ENCODE measurements at regions not wholly inside any gene's neighbourhood (a gene's known extent, or its start where the extent isn't known, plus 50 kb on each side); places are given as distances from the start of the nearest gene placed in this dataset.
"Not testable (repeated sequence)": the region's sequence is repeated elsewhere in the genome, so short reads cannot be mapped to it uniquely, and the experiment has no call there.

DNA sequence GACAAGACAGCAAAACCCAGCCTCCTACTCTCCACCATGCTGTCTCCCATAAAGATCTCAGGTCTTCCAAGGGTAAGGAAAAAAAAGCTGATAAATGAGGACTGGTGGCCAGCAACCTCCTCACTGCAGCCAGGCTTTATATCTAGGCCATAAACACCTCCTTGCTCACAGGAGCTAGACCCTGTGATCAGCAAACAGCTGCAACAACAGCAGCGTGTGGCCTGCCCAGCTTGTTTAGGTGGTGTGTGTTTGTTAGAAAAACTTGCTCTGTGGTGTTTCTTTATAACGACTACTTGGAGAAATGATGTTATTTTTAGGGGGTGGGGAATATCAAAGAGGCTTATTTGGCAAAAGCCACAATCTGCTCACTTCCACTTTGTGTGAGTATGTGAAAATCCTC is 880.9 kb upstream of the AMELY start:
- H3K4me3 ChIP-seq (ENCODE audit: low read depth, low read length): no peak overlapping the region
- TF ChIP-seq, protein P1, sequence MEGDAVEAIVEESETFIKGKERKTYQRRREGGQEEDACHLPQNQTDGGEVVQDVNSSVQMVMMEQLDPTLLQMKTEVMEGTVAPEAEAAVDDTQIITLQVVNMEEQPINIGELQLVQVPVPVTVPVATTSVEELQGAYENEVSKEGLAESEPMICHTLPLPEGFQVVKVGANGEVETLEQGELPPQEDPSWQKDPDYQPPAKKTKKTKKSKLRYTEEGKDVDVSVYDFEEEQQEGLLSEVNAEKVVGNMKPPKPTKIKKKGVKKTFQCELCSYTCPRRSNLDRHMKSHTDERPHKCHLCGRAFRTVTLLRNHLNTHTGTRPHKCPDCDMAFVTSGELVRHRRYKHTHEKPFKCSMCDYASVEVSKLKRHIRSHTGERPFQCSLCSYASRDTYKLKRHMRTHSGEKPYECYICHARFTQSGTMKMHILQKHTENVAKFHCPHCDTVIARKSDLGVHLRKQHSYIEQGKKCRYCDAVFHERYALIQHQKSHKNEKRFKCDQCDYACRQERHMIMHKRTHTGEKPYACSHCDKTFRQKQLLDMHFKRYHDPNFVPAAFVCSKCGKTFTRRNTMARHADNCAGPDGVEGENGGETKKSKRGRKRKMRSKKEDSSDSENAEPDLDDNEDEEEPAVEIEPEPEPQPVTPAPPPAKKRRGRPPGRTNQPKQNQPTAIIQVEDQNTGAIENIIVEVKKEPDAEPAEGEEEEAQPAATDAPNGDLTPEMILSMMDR (conservative IDR thresholded peaks at IDR 0.05; ENCODE audit: low read depth, low read length): no peak
- DNase-seq (ENCODE audit: low read depth): no peak

DNA sequence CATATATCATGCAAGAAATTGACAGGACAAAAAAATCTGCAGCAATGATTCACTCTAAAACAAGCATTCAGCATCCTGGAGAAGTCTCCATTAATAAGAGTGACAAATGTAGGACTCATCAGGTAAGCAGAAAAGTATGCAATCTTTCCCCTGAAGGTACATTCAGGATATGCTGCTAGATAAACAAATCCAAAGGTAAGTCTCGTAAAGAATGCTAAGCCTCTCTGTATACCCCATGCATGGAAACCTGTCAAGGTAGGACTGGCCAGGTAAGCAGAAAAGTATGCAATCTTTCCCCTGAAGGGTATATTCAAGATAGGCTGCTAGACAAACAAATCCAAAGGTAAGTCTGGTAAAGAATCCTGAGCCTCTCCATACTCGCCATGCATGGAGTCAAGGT is 869.9 kb upstream of the AMELY start:
- no peak for DNase-seq (ENCODE audit: low read depth)
- H3K4me3 ChIP-seq (ENCODE audit: low read depth, low read length): no peak overlapping the region
- TF ChIP-seq, protein P1 (conservative IDR thresholded peaks at IDR 0.05; ENCODE audit: low read depth, low read length): no peak

GRCh38 chrY:7775436-7775835 is 863.9 kb upstream of the AMELY start:
- H3K4me3 ChIP-seq (ENCODE audit: low read depth, low read length); DNase-seq (ENCODE audit: low read depth): not testable (repeated sequence)

GRCh38 chrY:7771771-7772170 is 860.2 kb upstream of the AMELY start:
- TF ChIP-seq, protein P1 (conservative IDR thresholded peaks at IDR 0.05; ENCODE audit: low read depth, low read length): no peak
- H3K4me3 ChIP-seq (ENCODE audit: low read depth, low read length): no peak overlapping the region
- no peak for DNase-seq (ENCODE audit: low read depth)

DNA sequence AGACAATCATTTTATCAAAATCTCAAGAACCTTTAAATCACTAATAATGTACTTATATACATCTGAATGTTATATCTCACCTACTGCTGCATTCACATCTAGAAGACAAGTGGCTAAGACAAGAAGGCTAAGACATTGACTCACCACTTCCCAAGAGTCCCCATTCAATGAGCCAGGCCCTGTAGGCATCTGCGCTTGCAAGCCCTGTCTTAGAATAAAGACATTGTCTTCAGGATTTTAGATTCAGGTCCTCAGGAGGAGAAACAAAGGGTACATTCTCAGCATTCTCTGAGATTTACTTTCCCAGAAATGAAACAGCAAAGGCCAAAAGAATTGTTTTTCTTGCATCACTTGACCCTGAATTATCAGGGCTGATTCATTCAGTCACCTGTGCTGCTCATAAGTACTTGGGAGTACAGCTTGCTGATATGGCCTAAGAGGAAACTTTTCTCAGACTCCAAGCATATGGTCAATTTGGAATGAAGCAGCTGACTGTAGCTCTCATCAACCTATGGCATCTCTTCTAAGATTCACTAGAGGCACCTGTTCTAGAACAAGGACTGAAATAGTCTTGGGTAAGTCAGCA is 858.3 kb upstream of the AMELY start:
- DNase-seq (ENCODE audit: low read depth): peak; percentile 19
- no peak overlapping the region for H3K4me3 ChIP-seq (ENCODE audit: low read depth, low read length)
- TF ChIP-seq, protein P1 (conservative IDR thresholded peaks at IDR 0.05; ENCODE audit: low read depth, low read length): no peak

- H3K4me3 ChIP-seq (ENCODE audit: low read depth, low read length): no peak overlapping the region
- no peak for DNase-seq (ENCODE audit: low read depth)
- TF ChIP-seq, protein P1 (conservative IDR thresholded peaks at IDR 0.05; ENCODE audit: low read depth, low read length): no peak
Observed at GRCh38 chrY:7768901-7769300, 857.3 kb upstream of the AMELY start.

DNA sequence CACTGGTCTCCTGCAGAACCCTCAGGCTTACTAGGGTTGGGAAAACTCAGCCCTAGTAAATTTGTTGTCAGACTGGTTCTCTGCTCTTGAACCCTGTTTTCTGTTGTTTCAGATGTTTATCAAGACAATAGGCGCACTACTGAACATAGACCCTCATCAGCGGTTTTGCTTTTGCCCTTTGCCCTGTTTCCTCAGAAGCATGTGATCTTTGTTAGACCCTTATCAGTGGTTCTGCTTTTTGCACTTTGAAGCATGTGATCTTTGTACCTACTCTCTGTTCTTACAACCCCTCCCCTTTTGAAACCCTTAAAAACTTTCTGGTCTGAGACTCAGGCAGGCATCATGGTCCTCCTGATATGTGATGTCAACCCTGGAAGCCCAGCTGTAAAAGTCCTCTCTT is 842.2 kb upstream of the AMELY start:
- H3K4me3 ChIP-seq (ENCODE audit: low read depth, low read length): no peak overlapping the region
- TF ChIP-seq, protein P1 (conservative IDR thresholded peaks at IDR 0.05; ENCODE audit: low read depth, low read length): no peak
- no peak for DNase-seq (ENCODE audit: low read depth)

Data from epithelial cell of proximal tubule (primary cell).